ENCODE measurements at regions not wholly inside any gene's neighbourhood (a gene's known extent, or its start where the extent isn't known, plus 50 kb on each side); places are given as distances from the start of the nearest gene placed in this dataset.
A peak's percentile ranks its signal among the peaks of the same experiment; 100 is the strongest.

DNA sequence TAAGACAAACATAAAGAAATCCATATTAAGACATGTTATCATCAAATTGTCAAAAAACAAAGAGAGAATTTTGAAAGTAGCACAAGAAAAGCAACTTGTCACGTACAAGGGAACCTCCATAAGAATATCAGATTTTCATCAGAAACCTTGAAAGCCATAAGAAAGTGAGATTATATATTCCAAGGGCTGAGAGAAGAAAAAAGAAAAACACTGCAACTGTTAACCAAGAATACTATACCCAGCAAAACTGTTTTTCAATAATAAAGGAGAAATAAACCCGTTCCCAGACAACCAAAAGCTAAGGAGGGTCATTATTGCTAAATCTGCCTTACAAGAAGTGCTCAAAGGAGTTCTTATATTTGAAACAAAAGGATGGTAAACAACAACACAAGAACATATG is 94.7 kb upstream of the TSPAN8 start:
- no peak overlapping the region for H2AFZ ChIP-seq (ENCODE audit: low read length)
- no peak for TF ChIP-seq EZH2 (IDR thresholded peaks at IDR 0.05; ENCODE audit: low read length, unreplicated experiment)
- TF ChIP-seq, protein P1, sequence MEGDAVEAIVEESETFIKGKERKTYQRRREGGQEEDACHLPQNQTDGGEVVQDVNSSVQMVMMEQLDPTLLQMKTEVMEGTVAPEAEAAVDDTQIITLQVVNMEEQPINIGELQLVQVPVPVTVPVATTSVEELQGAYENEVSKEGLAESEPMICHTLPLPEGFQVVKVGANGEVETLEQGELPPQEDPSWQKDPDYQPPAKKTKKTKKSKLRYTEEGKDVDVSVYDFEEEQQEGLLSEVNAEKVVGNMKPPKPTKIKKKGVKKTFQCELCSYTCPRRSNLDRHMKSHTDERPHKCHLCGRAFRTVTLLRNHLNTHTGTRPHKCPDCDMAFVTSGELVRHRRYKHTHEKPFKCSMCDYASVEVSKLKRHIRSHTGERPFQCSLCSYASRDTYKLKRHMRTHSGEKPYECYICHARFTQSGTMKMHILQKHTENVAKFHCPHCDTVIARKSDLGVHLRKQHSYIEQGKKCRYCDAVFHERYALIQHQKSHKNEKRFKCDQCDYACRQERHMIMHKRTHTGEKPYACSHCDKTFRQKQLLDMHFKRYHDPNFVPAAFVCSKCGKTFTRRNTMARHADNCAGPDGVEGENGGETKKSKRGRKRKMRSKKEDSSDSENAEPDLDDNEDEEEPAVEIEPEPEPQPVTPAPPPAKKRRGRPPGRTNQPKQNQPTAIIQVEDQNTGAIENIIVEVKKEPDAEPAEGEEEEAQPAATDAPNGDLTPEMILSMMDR (conservative IDR thresholded peaks at IDR 0.05; ENCODE audit: low read depth, low read length) = no peak
- no peak for TF ChIP-seq EZH2phosphoT487 (IDR thresholded peaks at IDR 0.05; ENCODE audit: borderline replicate concordance, low read length)
- DNase-seq (no peak), ATAC-seq (no peak)
- H3K36me3 ChIP-seq (ENCODE audit: low read depth, low read length) = no peaks in the 10 kb centered on the region; the same call in 1 of the 2 replicates
- no peak overlapping the region for H3K4me3 ChIP-seq (ENCODE audit: low read length)
- peaks cover 4% of the 10 kb centered on the region; the same call in 1 of the 2 replicates for H3K4me1 ChIP-seq (ENCODE audit: insufficient read depth, low read length)
- no peaks in the 10 kb centered on the region for H4K20me1 ChIP-seq (ENCODE audit: low read length)
- H3K4me2 ChIP-seq (ENCODE audit: low read length) = no peak overlapping the region
- H3F3A ChIP-seq (ENCODE audit: low read length, unreplicated experiment) = no peaks in the 10 kb centered on the region
- peaks cover 10% of the 10 kb centered on the region; the same call in 1 of the 2 replicates for H3K9me3 ChIP-seq (ENCODE audit: low read length)
- no peak overlapping the region for H3K9ac ChIP-seq (ENCODE audit: low read length)
- CTCF ChIA-PET = no interaction called here
- POLR2A ChIA-PET (ENCODE audit: unreplicated experiment) = no interaction called here
- H3K79me2 ChIP-seq (ENCODE audit: low read length) = no peaks in the 10 kb centered on the region
- BruUV-seq (replicated peaks) = no TSS peak
- no peak overlapping the region for H3K27ac ChIP-seq (ENCODE audit: low read length)
- no peaks in the 10 kb centered on the region for H3K27me3 ChIP-seq (ENCODE audit: low read length)
- no peaks in the 10 kb centered on the region for H3K9me2 ChIP-seq (replicated peaks; ENCODE audit: low read length)
- intact Hi-C loops (cut with micrococcal nuclease) = no loop called here

DNA sequence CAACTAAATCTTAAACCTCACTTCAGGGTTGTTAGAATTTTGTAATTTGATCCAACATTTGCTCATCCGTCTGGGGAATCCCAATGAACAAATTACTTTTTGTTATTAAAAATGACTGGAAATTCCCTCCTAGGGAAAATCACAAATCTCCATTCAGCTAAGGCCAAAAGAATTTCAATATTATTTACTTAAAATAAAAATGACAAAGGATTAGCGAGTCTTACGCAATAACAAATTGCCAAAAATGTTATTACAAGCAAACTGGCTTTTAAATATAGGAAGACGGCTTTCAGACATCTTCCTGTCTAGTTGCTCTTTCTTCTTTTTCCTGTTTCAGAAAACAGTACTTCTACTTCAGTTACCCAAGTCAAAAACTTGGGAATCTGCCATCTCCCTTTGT is 92.4 kb upstream of the TSPAN8 start:
- no TSS peak for BruUV-seq (replicated peaks)
- H3K9me3 ChIP-seq (ENCODE audit: low read length) = peaks cover 10% of the 10 kb centered on the region; the same call in 1 of the 2 replicates
- no peaks in the 10 kb centered on the region for H3F3A ChIP-seq (ENCODE audit: low read length, unreplicated experiment)
- TF ChIP-seq, protein P1 (conservative IDR thresholded peaks at IDR 0.05; ENCODE audit: low read depth, low read length) = no peak
- TF ChIP-seq EZH2 (IDR thresholded peaks at IDR 0.05; ENCODE audit: low read length, unreplicated experiment) (no peak), EZH2phosphoT487 (IDR thresholded peaks at IDR 0.05; ENCODE audit: borderline replicate concordance, low read length) (no peak)
- DNase-seq (peak; percentile 17), ATAC-seq (no peak)
- H3K4me3 ChIP-seq (ENCODE audit: low read length) = no peak overlapping the region
- no peaks in the 10 kb centered on the region for H4K20me1 ChIP-seq (ENCODE audit: low read length)
- intact Hi-C loops (cut with micrococcal nuclease) = no loop called here
- no peak overlapping the region; the same call in 1 of the 2 replicates for H3K27ac ChIP-seq (ENCODE audit: low read length)
- H3K4me1 ChIP-seq (ENCODE audit: insufficient read depth, low read length) = peaks cover 4% of the 10 kb centered on the region; the same call in 1 of the 2 replicates
- no peaks in the 10 kb centered on the region for H3K27me3 ChIP-seq (ENCODE audit: low read length)
- CTCF ChIA-PET = no interaction called here
- no peak overlapping the region for H3K9ac ChIP-seq (ENCODE audit: low read length)
- no peaks in the 10 kb centered on the region for H3K79me2 ChIP-seq (ENCODE audit: low read length)
- POLR2A ChIA-PET (ENCODE audit: unreplicated experiment) = no interaction called here
- no peaks in the 10 kb centered on the region; the same call in 1 of the 2 replicates for H3K36me3 ChIP-seq (ENCODE audit: low read depth, low read length)
- H3K4me2 ChIP-seq (ENCODE audit: low read length) = no peak overlapping the region
- H3K9me2 ChIP-seq (replicated peaks; ENCODE audit: low read length) = no peaks in the 10 kb centered on the region
- no peak overlapping the region for H2AFZ ChIP-seq (ENCODE audit: low read length)

DNA sequence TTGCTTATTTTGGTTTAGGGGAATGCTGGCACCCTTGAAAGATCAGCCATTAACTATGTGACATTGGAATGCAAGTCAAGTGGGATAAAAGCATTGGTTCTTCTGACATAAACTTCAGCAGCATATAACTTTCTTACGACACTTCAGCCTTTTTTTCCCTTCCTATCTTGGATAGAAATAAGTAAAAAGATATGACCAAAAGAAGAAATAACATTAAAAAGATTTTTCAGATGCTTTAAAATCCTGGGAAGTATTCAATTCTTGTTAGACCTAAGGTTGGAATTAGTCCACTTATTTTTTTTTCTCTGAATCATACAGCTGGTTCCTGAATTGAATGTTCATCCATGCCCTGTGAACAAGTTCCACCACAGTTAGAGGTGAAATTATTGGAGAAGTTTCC is 85.6 kb upstream of the TSPAN8 start:
- Histone ChIP-seq H2AFZ (ENCODE audit: low read length) (no peak overlapping the region), H3K4me3 (ENCODE audit: low read length) (no peak overlapping the region), H3K36me3 (ENCODE audit: low read depth, low read length) (no peaks in the 10 kb centered on the region), H3K9ac (ENCODE audit: low read length) (no peak overlapping the region), H3K27ac (ENCODE audit: low read length) (no peak overlapping the region), H3F3A (ENCODE audit: low read length, unreplicated experiment) (no peaks in the 10 kb centered on the region), H3K4me1 (ENCODE audit: insufficient read depth, low read length) (no peaks in the 10 kb centered on the region), H3K9me2 (replicated peaks; ENCODE audit: low read length) (no peaks in the 10 kb centered on the region), H3K4me2 (ENCODE audit: low read length) (no peak overlapping the region), H3K79me2 (ENCODE audit: low read length) (no peaks in the 10 kb centered on the region), H4K20me1 (ENCODE audit: low read length) (no peaks in the 10 kb centered on the region), H3K9me3 (ENCODE audit: low read length) (0 out of 2 replicates have a peak, but pooled peaks cover 4% of the 10 kb centered on the region), H3K27me3 (ENCODE audit: low read length) (no peaks in the 10 kb centered on the region)
- no peak for DNase-seq
- ChIA-PET POLR2A (ENCODE audit: unreplicated experiment) (no interaction called here), CTCF (no interaction called here)
- intact Hi-C loops (cut with micrococcal nuclease) = no loop called here
- no peak for TF ChIP-seq EZH2 (IDR thresholded peaks at IDR 0.05; ENCODE audit: low read length, unreplicated experiment)
- TF ChIP-seq, protein P1 (conservative IDR thresholded peaks at IDR 0.05; ENCODE audit: low read depth, low read length) = no peak
- TF ChIP-seq EZH2phosphoT487 (IDR thresholded peaks at IDR 0.05; ENCODE audit: borderline replicate concordance, low read length) = no peak
- BruUV-seq (replicated peaks) = no TSS peak
- no peak for ATAC-seq

Data from PC-3 (cell line).